CD14-positive monocyte (primary cell): ENCODE measurements at regions not wholly inside any gene's neighbourhood (a gene's known extent, or its start where the extent isn't known, plus 50 kb on each side); places are given as distances from the start of the nearest gene placed in this dataset.

Experiments used
- DNase-seq, 3 donors: peaks; one replicate each; pipeline ENCODE4 v3.0.0-alpha.2; 2011 to 2022
- H2AFZ ChIP-seq: 2 replicates; pipeline ENCODE4 v1.6.0; 2012; ENCODE audit warnings: mild to moderate bottlenecking, low read depth, low read length, inconsistent platforms; ENCODE audit not compliant: insufficient read depth, poor library complexity, severe bottlenecking
- H3K27ac ChIP-seq, 2 donors: 1 replicate in 1 of 2; 2 replicates in 1 of 2; pipeline ENCODE4 v1.5.1; 2012 to 2013; ENCODE audit warnings: low read length in 2 of 2, control low read depth in 1 of 2, inconsistent platforms in 1 of 2, low read depth in 1 of 2, mild to moderate bottlenecking in 1 of 2
- H3K27me3 ChIP-seq, 2 donors: one replicate each; pipeline versions ENCODE4 v1.6.0 to v1.6.1; 2011 to 2013; ENCODE audit warnings: low read length in 2 of 2; ENCODE audit not compliant: control insufficient read depth in 2 of 2, insufficient read depth in 2 of 2
- H3K36me3 ChIP-seq, 2 donors: replicated peaks in 1 of 2; 1 replicate in 1 of 2; 2 replicates in 1 of 2; pipeline versions ENCODE4 v1.5.1 to v1.6.1; 2012 to 2013; ENCODE audit warnings: low read length in 2 of 2, control low read depth in 1 of 2, inconsistent platforms in 1 of 2, mild to moderate bottlenecking in 1 of 2; ENCODE audit not compliant: insufficient read depth in 2 of 2, control insufficient read depth in 1 of 2
- H3K4me1 ChIP-seq, 2 donors: 1 replicate in 1 of 2; 2 replicates in 1 of 2; pipeline versions ENCODE4 v1.5.1 to v1.6.1; 2012 to 2013; ENCODE audit warnings: low read length in 2 of 2, control low read depth in 1 of 2, inconsistent platforms in 1 of 2, mild to moderate bottlenecking in 1 of 2, moderate library complexity in 1 of 2; ENCODE audit not compliant: insufficient read depth in 2 of 2, control insufficient read depth in 1 of 2
- H3K4me2 ChIP-seq: replicated peaks from 2 replicates; pipeline ENCODE3; 2012; ENCODE audit warnings: low read length, moderate library complexity, mild to moderate bottlenecking; ENCODE audit not compliant: poor library complexity, severe bottlenecking; ENCODE audit errors: extremely low read depth
- H3K4me3 ChIP-seq, 3 experiments: fragments of 200-600 bp in 1 of 3; sonication (generic) in 1 of 3; replicated peaks in 1 of 3; 1 replicate in 2 of 3; 2 replicates in 1 of 3; pipeline ENCODE4 v1.5.1; 2011 to 2013; ENCODE audit warnings: low read length in 3 of 3, mild to moderate bottlenecking in 3 of 3, control low read depth in 2 of 3, low read depth in 2 of 3, inconsistent platforms in 1 of 3, moderate library complexity in 1 of 3
- H3K79me2 ChIP-seq: 2 replicates; pipeline ENCODE4 v1.6.0; 2012; ENCODE audit warnings: mild to moderate bottlenecking, control low read depth, inconsistent platforms, low read length, moderate library complexity; ENCODE audit not compliant: insufficient read depth
- H3K9ac ChIP-seq: 2 replicates; pipeline ENCODE4 v1.6.0; 2017; ENCODE audit warnings: low read length, mild to moderate bottlenecking; ENCODE audit not compliant: insufficient read depth, poor library complexity, severe bottlenecking
- H3K9me3 ChIP-seq, 2 donors: replicated peaks in 1 of 2; 1 replicate in 1 of 2; 2 replicates in 1 of 2; pipeline versions ENCODE4 v1.5.1 to v1.6.1; 2012 to 2013; ENCODE audit warnings: low read length in 2 of 2, control low read depth in 1 of 2; ENCODE audit not compliant: control insufficient read depth in 1 of 2, insufficient read depth in 1 of 2
- H4K20me1 ChIP-seq: 2 replicates; pipeline ENCODE4 v1.6.0; 2012; ENCODE audit warnings: mild to moderate bottlenecking, low read length, control low read depth, moderate library complexity; ENCODE audit not compliant: insufficient read depth
- H3K27ac Mint-ChIP-seq, 7 donors: one replicate each; pipeline ENCODE4 v1.8.0; 2020; ENCODE audit warnings: mild to moderate bottlenecking in 7 of 7, mixed read lengths in 7 of 7, moderate library complexity in 6 of 7, inconsistent platforms in 2 of 7
- H3K27me3 Mint-ChIP-seq, 3 donors: one replicate each; pipeline ENCODE4 v1.8.0; 2021 to 2022; ENCODE audit warnings: low read depth in 3 of 3, mild to moderate bottlenecking in 3 of 3, mixed read lengths in 3 of 3, moderate library complexity in 3 of 3, inconsistent platforms in 1 of 3
- H3K36me3 Mint-ChIP-seq, 2 donors: one replicate each; pipeline ENCODE4 v1.8.0; 2020; ENCODE audit warnings: mixed read lengths in 2 of 2, inconsistent platforms in 1 of 2, mild to moderate bottlenecking in 1 of 2
- H3K4me1 Mint-ChIP-seq: one replicate; pipeline ENCODE4 v1.8.0; 2020; ENCODE audit warnings: mild to moderate bottlenecking, mixed read lengths
- H3K4me3 Mint-ChIP-seq, 2 donors: one replicate each; pipeline ENCODE4 v1.8.0; 2020; ENCODE audit warnings: mild to moderate bottlenecking in 2 of 2, mixed read lengths in 2 of 2, moderate library complexity in 1 of 2
- H3K9me3 Mint-ChIP-seq, 7 donors: one replicate each; pipeline ENCODE4 v1.8.0; 2020 to 2022; ENCODE audit warnings: mixed read lengths in 7 of 7, mild to moderate bottlenecking in 6 of 7, moderate library complexity in 6 of 7, inconsistent platforms in 2 of 7
- CTCF ChIP-seq: fragments of 200-600 bp; IDR thresholded peaks from one replicate; pipeline ENCODE4 v1.8.0; 2022; ENCODE audit warnings: antibody characterized with exemption, mild to moderate bottlenecking
- WGBS: methylation state at CpG from one replicate; pipeline ENCODE4 v1.1.5; 2013; ENCODE audit warnings: missing lambda C conversion rate; ENCODE audit not compliant: insufficient coverage; 5-methylcytosine and 5-hydroxymethylcytosine counted together
- intact Hi-C, 2 donors: fragments of 100-400 bp; cut with micrococcal nuclease; formaldehyde crosslinking; loops; one replicate each; pipeline versions ENCODE4 v1.15.0 to v1.15.1; 2023

GRCh38 chr1:172789840-172790239, 130.9 kb downstream of the FASLG start:
- Histone ChIP-seq H3K4me1 (no peaks in the 10 kb centered on the region), H3K4me2 (no peak overlapping the region), H3K79me2 (no peaks in the 10 kb centered on the region), H3K9me3 (no peaks in the 10 kb centered on the region), H3K27ac (no peak overlapping the region), H3K4me3 (no peak overlapping the region), H3K27me3 (no peaks in the 10 kb centered on the region), H2AFZ (no peak overlapping the region), H3K9ac (no peak overlapping the region), H3K36me3 (no peaks in the 10 kb centered on the region), H4K20me1 (no peaks in the 10 kb centered on the region)
- intact Hi-C loops, result no loop called here
- Mint-ChIP-seq H3K36me3 (no peaks in the 10 kb centered on the region), H3K9me3 (peaks cover 0 to 10% (median 5%) of the 10 kb centered on the region in 7 donors), H3K27ac (no peak overlapping the region), H3K4me1 (peaks cover 6% of the 10 kb centered on the region), H3K4me3 (no peak overlapping the region), H3K27me3 (peaks cover 0 to 2% (median 0%) of the 10 kb centered on the region in 3 donors)
- TF ChIP-seq CTCF, result no peak
- WGBS, result 100% methylated on average over 2 of the region's 2 CpGs
- no peak for DNase-seq

- H3K27ac ChIP-seq, result no peak overlapping the region
- TF ChIP-seq CTCF, result no peak
- H3K27ac Mint-ChIP-seq, result no peak overlapping the region
- H3K9me3 Mint-ChIP-seq, result peaks cover 0 to 10% (median 5%) of the 10 kb centered on the region in 7 donors
- H3K4me3 Mint-ChIP-seq, result no peak overlapping the region
- H3K36me3 Mint-ChIP-seq, result no peaks in the 10 kb centered on the region
- no peak overlapping the region for H3K4me3 ChIP-seq
- H3K4me1 ChIP-seq, result no peaks in the 10 kb centered on the region
- H3K4me2 ChIP-seq, result no peak overlapping the region
- no peak overlapping the region for H3K9ac ChIP-seq
- no peaks in the 10 kb centered on the region for H3K9me3 ChIP-seq
- peaks cover 6% of the 10 kb centered on the region for H3K4me1 Mint-ChIP-seq
- H3K27me3 Mint-ChIP-seq, result peaks cover 0 to 2% (median 0%) of the 10 kb centered on the region in 3 donors
- no peak overlapping the region for H2AFZ ChIP-seq
- H4K20me1 ChIP-seq, result no peaks in the 10 kb centered on the region
- intact Hi-C loops, result no loop called here
- WGBS, result no CpG with 5 or more reads among the region's 2 CpGs
- no peaks in the 10 kb centered on the region for H3K79me2 ChIP-seq
- DNase-seq, result no peak
- no peaks in the 10 kb centered on the region for H3K36me3 ChIP-seq
- no peaks in the 10 kb centered on the region for H3K27me3 ChIP-seq
Measured at GRCh38 chr1:172790245-172790644, 131.3 kb downstream of the FASLG start.
